Right renal pelvis (tissue), 4 donors: ENCODE measurements at regions not wholly inside any gene's neighbourhood (a gene's known extent, or its start where the extent isn't known, plus 50 kb on each side); places are given as distances from the start of the nearest gene placed in this dataset.

Experiments used
- DNase-seq, 4 donors: peaks; one replicate each; pipeline ENCODE4 v3.0.0-alpha.2; 2013; ENCODE audit warnings: low read depth in 4 of 4, low spot score in 3 of 4, missing footprints in 1 of 4

DNA sequence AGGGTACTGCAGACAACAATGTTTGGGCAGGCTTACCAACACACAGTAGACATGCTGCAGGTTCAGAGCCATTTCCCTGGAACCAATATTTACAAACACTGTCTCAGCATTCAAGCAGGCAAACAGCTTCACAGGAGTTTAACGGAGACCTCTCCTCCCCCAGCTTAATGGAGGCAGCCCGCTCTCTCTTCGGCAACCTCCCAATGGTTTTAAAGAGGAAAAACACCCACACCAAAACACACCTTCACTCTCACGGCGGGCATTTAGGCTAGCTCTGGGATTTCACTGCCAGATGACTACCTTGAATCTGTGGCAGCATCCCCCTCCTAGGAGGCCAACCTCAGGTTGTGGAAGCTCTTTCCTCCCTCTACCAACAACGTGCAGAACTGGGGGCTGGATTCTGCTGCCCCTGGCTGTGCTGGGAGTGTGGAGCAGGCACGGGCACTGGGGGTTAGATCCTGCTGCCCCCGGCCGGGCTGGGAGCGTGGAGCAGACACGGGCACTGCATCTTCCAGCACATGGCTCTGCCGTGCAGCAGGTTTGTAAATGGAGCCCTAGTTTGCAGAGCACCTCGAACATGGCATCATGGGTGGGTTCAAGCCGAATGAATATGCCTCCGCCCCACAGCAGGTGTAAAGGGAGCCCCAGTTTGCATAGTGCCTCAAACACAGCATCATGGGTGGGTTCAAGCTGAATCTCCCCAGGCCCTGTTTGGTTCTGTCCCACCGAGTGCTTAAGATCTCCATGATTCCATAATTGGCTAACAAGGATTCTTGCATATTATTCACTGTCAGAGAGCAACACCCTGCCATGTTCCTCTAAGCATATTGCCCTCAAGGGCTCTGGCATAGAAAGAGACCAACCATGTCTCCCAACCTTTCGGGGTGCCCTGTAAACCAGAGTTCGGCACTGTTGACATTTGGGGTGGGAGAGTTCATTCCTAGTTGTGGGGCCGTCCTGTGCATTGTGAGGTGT is 86.4 kb downstream of the RBFOX3 start:
- no peak for DNase-seq

DNA sequence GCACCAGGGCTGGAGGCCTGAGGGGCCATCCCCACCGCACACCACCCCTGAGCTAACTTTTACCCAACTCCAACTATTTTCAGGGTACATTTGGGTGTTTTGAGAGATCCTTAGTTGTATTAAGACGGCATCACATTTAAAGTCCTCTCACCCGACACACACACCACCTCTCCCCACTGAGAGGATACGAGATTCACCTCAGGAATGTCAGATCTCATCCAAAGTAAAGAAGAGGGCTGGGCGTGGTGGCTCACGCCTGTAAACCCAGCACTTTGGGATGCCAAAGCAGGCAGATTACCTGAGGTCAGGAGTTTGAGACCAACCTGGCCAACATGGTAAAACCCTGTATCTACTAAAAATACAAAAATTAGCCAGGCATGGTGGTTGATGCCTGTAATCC is 88.4 kb downstream of the RBFOX3 start:
- no peak for DNase-seq

DNA sequence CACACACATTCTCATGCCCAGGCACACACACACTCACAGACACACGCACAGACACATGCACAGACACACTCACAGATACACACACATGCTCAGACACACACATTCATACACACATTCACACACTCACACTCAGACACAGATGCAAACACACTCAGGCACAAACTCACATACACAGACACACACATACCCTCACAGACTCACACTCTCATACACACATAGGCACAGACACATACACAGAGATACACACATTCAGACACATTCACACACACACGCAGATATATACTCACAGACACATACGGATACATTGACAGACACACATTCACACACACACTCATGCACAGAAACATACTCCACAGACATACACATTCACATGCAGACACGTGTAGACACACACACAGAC is 89.6 kb downstream of the RBFOX3 start:
- DNase-seq = no peak

DNA sequence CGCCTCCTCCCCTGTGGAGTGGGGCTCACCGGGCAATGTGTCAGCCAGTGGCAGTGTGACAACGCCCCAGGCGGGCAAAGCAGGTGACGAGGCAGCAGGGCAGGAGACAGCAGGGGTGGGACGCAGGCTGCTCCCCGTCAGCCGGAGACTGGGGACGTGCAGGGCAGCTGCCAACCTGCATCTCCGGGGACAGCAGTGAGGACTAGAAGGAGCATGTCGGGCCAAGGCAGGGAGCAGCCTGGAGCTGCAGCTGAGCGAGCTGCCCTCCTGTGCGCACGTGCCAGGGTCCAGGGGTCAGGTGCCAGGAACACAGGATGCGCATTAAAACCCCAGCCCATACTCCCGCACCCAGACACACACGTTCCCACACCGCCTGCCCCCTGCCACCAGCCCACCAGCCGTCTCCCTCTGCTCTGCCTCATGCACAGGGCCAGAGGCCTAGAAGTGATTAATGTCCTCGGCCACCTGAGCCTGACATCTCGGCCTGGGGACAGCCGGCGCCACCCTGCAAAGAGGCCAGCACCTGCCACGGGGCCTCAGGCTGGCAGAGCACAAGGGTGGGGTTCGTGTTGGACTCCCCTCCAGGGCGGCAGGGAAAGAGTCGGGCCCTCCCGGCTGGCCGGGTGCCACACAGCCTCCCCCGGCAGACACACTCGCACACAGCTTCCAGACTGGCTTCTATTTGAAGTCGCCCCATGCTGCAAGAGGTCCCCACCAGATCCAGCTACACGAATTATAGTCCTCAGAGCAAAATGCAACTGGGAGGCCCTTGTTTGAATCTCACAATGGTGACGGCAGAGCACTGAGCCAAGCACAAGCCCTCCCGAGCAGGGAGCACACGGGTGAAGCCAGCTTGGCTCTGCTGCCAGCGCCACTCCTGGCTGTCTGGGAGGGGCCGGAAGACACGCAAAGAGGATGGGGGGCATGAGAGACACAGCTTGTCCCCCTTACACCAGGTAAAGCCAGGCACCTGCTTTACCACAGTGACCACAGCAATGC is 90.4 kb downstream of the RBFOX3 start:
- DNase-seq = no peak

DNA sequence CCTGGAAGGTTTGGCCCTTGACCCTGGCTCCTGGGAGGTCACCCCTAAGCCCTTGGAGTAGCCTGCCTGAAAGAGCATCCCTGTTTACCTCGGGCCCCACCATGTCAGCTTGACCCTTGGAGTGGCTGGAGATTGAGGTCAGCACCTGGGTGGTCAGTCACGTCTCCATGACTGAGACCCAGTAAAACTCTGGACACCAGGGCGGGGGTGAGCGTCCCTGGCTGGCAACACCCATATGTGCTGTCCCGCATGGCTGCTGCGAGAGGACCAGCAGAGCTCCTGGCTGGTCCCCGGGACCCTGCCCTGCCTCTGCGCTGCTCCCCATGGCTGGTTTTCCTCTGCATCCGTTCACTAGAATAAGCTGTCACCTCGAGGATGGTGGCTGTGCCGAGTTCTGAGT is 91.2 kb downstream of the RBFOX3 start:
- no peak for DNase-seq

DNA sequence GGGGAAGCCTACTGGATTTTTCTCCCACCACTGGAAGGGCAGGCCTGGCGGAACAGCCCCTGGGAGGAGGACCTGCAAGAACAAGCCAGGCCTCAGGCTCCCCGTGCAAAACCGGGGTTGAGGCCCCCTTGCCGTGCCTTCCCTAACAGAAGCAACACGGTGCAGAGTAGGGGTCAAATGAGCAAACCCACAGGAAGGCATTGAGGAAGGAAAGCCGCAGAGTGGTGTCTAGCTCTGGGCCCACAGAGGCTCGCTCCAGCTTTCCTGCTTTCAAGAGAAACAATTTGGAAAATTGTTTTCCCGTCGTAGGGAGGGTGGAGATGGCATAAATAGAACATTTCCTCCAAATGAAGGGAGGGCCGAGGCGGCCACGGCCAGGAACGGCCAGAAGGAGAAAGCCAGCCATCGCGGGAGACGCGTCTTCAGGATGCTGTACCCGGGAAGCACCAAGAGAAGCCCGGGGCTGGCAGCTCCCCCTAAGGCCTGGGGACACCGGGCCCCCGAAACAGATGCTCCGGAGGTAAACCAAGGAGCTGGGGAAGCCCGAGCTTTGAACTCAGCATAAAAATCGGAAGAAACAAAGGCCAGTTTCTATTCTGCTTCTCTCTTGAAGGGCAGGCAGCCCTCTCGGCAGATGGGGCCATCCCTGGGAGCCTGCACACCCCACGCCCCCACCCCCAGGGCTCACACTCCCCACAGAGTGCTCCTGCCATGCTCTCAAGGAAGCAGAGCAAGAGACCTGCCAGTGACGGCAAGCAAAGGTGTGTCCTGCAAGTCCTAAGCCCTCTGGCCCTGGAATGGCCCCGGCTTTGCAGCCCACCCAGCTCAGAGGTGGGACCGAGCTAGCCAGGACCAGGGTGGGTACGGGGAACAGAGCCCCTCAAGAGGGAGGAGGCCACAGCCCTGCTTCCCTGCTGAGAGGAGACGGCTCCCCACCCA is 92.0 kb downstream of the RBFOX3 start:
- no peak for DNase-seq

DNA sequence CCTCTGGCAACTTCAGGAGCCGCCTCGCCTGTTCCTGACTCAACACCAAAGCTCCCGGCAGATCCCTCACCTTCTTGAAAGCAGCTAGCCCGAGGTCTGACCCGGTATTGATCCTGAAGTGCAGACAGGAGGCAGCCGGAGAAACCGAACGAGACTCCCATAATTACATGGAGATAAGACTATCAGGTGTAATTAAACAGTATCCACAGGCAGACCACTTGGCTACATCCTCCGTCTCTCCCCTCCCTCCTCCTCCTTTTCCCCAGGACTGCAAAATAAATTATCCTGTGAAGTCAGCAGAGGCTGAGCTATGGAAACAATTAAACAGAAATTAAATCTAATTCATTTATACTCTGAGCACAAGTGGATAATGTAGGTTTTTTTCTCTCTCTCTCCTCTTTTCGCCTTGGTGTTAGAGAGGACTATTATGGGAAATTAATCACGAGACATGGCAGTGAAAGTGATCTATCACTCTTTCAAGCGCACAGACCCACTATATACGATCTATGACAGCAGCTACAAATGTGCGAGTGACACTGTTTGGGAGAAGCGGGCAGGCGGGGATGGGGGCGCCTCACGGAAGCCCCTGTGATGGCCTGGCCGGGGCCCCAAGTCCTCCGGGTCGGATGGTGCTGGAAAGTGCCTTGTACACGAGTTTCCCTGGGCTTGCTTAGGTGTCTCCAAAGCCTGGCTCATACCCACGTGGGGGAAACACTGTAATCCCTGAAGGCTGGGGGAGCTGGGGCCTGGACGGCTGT is 92.8 kb downstream of the RBFOX3 start:
- DNase-seq = no peak

DNA sequence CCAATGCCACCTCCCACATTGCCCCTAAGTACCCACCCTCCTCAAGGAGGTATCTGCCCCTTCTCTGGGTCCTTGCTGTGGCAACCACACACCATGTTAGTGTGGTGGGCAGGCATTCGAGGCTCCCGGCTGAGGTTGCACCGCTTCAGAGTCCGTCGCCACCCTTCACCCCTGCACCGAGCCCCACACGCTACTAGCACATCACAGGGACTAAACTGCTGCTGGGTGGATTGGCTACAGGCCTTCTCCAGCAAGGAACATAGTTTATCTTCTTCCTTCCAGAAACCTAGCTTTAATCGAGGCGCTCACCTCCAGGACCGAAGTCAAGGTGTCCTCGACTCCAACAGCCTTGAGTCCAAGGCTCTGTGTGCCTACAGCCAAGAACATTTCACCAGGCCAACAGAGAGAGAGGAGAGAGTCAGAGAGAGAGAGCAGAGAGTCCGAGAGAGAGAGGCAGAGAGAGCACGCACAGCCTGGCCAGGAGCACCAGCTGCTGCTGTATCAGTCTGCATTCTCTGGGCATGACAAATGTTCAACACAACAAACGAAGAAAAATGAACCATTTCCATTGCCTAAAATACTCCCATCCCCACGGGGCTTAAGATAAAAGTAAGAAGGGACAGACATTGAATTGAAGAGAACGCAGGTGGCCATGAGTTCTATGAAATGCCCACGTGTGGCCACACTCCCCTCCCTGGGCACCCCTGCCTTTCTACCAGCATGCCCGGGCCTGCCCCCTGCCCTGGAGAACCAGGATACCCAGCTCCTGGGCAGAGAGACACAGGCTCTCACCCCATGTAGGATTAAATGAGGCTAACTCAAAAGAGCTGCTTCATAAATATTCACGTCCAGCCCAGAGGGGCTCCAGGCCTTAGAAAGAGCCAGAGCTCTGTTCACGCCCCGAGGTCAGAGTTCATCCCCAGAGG is 94.9 kb downstream of the RBFOX3 start:
- DNase-seq = no peak

DNA sequence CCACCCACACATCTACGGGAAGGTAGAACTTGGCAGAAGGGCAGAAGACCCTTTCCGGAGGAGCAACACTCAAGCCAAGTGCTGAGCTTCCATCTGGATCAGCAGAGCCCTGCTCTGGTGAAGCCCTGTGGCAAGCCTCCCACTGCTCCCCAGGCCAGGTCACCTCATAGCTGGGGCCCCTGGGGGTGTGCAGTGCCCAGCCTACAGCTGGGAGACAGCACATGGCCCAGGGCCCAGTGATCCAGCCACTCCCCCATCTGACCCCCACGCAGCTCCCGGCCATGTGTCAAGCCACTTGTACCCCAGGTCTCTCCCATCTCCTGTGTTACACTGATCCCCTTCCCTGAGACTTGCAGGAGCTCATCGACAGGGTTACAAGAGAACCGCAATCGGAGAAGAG is 95.7 kb downstream of the RBFOX3 start:
- DNase-seq = no peak

DNA sequence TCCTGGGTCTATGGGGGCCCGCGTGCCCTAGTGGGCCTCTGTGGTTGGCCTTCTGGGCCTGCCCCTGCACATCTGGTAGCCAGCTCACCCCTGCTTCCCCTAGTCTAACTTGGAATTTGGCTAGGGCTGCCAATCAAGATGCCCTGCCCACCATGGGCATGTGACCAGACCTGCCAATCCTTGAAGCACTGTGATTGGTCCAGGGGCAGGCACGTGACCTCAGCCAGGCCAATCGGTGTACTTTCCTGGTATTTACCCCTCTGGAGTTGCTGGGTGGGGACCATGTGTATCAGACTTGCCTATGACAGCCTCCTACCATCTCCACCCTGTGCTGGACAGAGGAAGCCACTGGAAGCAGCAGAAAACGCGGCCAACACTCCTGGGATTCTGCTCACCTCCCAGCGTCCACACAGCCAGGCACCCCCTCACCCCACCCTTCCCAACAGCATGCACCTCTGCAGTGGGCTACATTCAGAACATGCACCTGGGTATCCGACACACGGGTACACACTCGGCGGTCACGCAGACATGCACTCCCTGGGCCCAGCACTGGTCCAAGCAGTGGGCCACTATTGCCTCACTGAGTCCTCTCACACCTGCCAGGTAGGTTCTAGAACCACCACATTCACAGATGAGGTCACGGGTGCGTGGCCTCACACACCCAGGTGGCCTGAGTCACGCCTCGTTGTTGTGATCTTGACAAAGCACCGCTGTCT is 96.9 kb downstream of the RBFOX3 start:
- DNase-seq = no peak

DNA sequence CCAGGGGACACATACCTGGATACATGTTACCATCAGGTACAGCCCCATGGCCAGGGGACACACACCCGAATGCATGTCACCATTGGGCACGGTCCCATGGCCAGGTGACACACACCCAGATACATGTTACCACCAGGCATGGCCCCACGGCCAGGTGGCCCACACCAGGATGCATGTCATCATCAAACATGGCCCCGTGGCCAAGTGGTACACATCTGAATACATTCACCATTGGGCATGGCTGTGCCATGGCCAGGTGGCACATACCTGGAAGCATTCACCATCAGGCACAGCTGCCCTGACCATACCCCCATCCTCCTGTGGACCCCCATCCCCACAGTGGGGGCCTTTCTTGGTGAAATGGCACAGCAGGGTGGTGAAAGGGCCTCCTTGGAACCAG is 97.6 kb downstream of the RBFOX3 start:
- DNase-seq = no peak

DNA sequence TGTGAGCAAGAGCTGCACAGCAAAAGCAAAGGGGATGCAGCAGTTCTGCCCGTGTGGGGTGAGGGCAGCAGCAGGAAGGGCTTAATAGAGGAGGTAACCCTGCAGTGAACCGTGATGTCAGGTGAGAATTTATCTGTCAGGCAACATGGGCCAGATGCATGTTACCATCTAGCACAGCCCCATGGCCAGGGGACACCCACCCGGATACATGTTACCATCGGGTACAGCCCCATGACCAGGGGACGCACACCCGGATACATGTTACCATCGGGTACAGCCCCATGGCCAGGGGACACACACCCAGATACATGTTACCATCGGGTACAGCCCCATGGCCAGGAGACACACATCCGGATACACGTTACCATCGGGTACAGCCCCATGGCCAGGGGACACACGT is 99.4 kb downstream of the RBFOX3 start:
- no peak for DNase-seq

DNA sequence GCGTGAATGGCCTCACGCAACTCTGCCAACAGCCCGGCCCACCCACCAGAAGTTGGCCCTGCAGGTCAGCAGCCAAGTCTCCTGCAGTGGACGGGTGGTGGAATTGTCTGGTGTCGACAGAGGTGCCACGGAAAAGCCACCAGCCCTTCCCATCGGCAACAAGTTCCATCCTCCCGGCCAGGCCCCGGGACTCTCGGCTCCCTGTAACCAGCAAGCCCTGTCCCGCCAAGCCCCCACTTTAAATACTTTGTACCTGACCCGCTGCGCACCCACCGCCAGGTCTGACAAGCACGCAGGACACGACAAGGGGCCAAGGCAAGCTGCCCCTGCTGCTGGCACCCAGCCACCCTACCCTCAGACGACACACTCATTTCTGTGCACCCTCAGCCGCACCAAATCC is 100.8 kb downstream of the RBFOX3 start:
- no peak for DNase-seq

DNA sequence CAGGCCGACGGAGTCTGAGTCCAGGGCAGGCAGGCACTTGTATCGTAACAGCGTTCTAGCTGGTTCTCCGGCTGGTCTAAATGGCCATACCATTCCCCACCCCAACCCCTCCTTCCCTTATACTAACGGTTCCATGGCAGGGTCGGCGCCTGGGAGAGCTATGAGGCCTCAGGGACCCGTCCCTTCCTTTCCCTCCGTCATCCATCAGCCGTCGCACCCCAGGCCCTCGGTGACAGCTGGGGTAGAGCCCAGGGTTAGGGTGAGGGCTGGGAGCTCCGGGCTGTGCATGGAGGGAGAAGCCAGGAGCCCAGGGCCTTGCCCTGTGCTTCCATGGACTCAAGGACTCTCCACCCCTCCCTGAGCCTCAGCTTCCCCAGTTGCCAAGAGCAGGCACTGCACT is 101.4 kb downstream of the RBFOX3 start:
- no peak for DNase-seq

DNA sequence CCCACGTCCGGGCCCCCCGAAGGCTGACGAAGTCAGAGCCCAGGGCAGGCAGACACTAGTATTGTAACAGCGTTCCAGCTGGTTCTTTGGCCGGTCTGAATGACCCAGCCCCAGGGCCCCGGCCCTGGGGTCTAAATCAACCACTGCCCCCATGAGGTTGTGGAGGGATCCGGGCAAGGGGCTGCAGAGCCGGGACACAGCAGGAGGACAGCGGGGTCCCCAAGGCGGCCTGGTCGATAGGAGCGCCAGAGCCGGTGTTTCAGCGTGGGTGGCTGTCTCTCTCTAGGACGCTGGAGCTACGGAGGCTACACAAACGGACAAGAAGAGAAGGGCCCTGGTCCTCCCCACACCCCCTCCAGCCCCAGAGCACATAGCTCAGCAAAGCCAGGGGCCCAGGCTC is 101.8 kb downstream of the RBFOX3 start:
- DNase-seq = no peak

DNA sequence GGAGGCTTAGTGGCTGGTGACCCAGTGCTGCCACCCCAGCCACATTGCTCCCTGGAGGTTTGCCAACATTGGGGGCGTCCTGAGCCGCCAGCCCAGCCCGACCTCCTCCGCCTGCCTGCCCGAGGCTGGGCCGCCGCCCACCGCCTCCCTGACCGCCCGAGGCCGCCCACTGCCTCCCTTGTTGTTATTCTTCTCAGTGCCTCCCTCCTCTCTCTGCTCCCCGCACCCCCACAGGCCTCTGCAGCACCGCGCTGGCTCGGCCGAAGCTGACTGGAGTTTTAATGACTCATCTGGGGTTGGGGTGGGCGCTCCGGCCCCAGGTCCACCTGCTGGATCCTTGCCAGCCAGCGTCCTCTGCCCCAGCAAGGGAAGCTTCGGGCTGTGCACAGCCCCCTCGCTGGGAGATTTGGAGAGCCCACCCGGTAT is 102.5 kb downstream of the RBFOX3 start:
- no peak for DNase-seq

DNA sequence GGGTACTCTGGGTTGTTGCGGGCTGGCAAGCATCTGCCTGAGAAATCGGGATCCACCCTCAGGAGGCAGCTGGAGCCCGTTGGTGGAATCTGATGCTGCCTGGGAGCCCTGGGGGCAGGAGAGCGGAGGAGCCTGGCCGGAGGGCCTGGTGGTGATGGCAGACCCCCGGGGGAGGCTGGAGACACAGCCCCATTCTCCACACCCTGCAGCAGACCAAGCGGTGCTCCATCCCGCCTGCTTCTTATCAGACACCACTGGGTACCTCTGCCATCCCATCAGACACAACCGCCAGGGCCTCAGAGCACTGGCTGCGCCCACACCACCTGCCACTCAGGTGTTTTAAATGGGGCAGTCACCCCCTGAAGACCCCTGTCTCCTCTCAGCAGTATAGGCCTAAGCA is 103.9 kb downstream of the RBFOX3 start:
- DNase-seq = no peak
